ENCODE measurements at regions not wholly inside any gene's neighbourhood (a gene's known extent, or its start where the extent isn't known, plus 50 kb on each side); places are given as distances from the start of the nearest gene placed in this dataset.

GRCh38 chr6:47126647-47127391, 84.7 kb upstream of the ADGRF1 start (continued):
- TF ChIP-seq YEATS2 (CRISPR knock-in tag; IDR thresholded peaks at IDR 0.05; ENCODE audit: borderline replicate concordance) (0 out of 2 replicates have a peak, but pooled peaks have one; percentile 23), ZNF670 (CRISPR knock-in tag; IDR thresholded peaks at IDR 0.05; ENCODE audit: borderline replicate concordance) (no peak), NFE2L1 (CRISPR knock-in tag; IDR thresholded peaks at IDR 0.05; ENCODE audit: borderline replicate concordance) (no peak), PRMT3 (CRISPR knock-in tag; IDR thresholded peaks at IDR 0.05; ENCODE audit: borderline replicate concordance, low read depth) (no peak), ZNF841 (CRISPR knock-in tag; IDR thresholded peaks at IDR 0.05; ENCODE audit: borderline replicate concordance) (no peak), PAWR (CRISPR knock-in tag; IDR thresholded peaks at IDR 0.05; ENCODE audit: borderline replicate concordance) (no peak), JUNB (CRISPR knock-in tag; IDR thresholded peaks at IDR 0.05; ENCODE audit: borderline replicate concordance) (no peak), PITX1 (CRISPR knock-in tag; IDR thresholded peaks at IDR 0.05) (0 out of 2 replicates have a peak, but pooled peaks have one; percentile 40), MAZ (IDR thresholded peaks at IDR 0.05; ENCODE audit: borderline replicate concordance, low read depth, low read length) (no peak), MAZ (CRISPR knock-in tag; IDR thresholded peaks at IDR 0.05; ENCODE audit: low read depth) (peak; percentile 22; the same call in 1 of the 2 replicates), ZNF891 (CRISPR knock-in tag; IDR thresholded peaks at IDR 0.05) (no peak), E2F5 (CRISPR knock-in tag; conservative IDR thresholded peaks at IDR 0.05) (no peak), ZNF709 (CRISPR knock-in tag; IDR thresholded peaks at IDR 0.05) (no peak), TARDBP (CRISPR knock-in tag; IDR thresholded peaks at IDR 0.05) (no peak; the same call in 1 of the 2 replicates), HINFP (CRISPR knock-in tag; IDR thresholded peaks at IDR 0.05; ENCODE audit: low read depth) (no peak), RCOR2 (CRISPR knock-in tag; IDR thresholded peaks at IDR 0.05) (peak; percentile 21; the same call in 1 of the 2 replicates), ZNF746 (CRISPR knock-in tag; IDR thresholded peaks at IDR 0.05) (no peak), SP4 (CRISPR knock-in tag; IDR thresholded peaks at IDR 0.05) (0 out of 2 replicates have a peak, but pooled peaks have one; percentile 40), ZNF501 (CRISPR knock-in tag; IDR thresholded peaks at IDR 0.05) (peak; percentile 82), THAP11 (CRISPR knock-in tag; IDR thresholded peaks at IDR 0.05) (peak; percentile 43; the same call in 1 of the 2 replicates), NFYC (CRISPR knock-in tag; IDR thresholded peaks at IDR 0.05) (no peak), ZNF275 (CRISPR knock-in tag; IDR thresholded peaks at IDR 0.05; ENCODE audit: borderline replicate concordance) (no peak), ZSCAN30 (CRISPR knock-in tag; IDR thresholded peaks at IDR 0.05) (no peak), TCF12 (IDR thresholded peaks at IDR 0.05) (no peak), TCF12 (CRISPR knock-in tag; IDR thresholded peaks at IDR 0.05) (no peak)
- TF ChIP-seq, protein P1, sequence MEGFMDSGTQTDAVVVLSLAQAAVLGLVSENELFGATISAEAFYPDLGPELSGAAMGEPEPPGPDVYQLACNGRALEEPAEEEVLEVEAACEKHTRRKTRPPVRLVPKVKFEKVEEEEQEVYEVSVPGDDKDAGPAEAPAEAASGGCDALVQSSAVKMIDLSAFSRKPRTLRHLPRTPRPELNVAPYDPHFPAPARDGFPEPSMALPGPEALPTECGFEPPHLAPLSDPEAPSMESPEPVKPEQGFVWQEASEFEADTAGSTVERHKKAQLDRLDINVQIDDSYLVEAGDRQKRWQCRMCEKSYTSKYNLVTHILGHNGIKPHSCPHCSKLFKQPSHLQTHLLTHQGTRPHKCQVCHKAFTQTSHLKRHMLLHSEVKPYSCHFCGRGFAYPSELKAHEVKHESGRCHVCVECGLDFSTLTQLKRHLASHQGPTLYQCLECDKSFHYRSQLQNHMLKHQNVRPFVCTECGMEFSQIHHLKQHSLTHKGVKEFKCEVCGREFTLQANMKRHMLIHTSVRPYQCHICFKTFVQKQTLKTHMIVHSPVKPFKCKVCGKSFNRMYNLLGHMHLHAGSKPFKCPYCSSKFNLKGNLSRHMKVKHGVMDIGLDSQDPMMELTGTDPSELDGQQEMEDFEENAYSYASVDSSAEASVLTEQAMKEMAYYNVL (CRISPR knock-in tag; IDR thresholded peaks at IDR 0.05; ENCODE audit: borderline replicate concordance): no peak; the same call in 1 of the 2 replicates
